Psoas muscle (tissue), 7 donors: ENCODE measurements at regions not wholly inside any gene's neighbourhood (a gene's known extent, or its start where the extent isn't known, plus 50 kb on each side); places are given as distances from the start of the nearest gene placed in this dataset.
"Not testable (repeated sequence)": the region's sequence is repeated elsewhere in the genome, so short reads cannot be mapped to it uniquely, and the experiment has no call there.

ENCODE experiments used
- ATAC-seq, 4 donors: fragments of 200-7000 bp; cut with Tn5 transposase; one replicate each; pipeline ENCODE4 v1.9.1; 2020; ENCODE audit warnings: moderate library complexity in 3 of 4, mild to moderate bottlenecking in 2 of 4
- DNase-seq, 2 donors: peaks; one replicate each; pipeline ENCODE4 v3.0.0-alpha.2; 2020
- H3K27ac ChIP-seq: fragments of 200-600 bp; one replicate; pipeline ENCODE4 v1.8.0; 2022
- H3K27me3 ChIP-seq, 3 donors: fragments of 200-600 bp in 1 of 3; one replicate each; pipeline versions ENCODE4 v1.6.1 to v1.8.0; 2013 to 2022; ENCODE audit warnings: low read length in 2 of 3, mild to moderate bottlenecking in 2 of 3, moderate library complexity in 1 of 3; ENCODE audit not compliant: insufficient read depth in 3 of 3
- H3K36me3 ChIP-seq, 2 donors: fragments of 200-600 bp in 1 of 2; one replicate each; pipeline versions ENCODE4 v1.6.1 to v1.8.0; 2013 to 2022; ENCODE audit warnings: low read depth in 1 of 2, mild to moderate bottlenecking in 1 of 2, moderate library complexity in 1 of 2; ENCODE audit not compliant: insufficient read depth in 1 of 2
- H3K4me1 ChIP-seq: fragments of 200-600 bp; one replicate; pipeline ENCODE4 v1.8.0; 2022
- H3K4me3 ChIP-seq: fragments of 200-600 bp; one replicate; pipeline ENCODE4 v1.8.0; 2022; ENCODE audit warnings: mild to moderate bottlenecking
- H3K9me3 ChIP-seq: fragments of 200-600 bp; one replicate; pipeline ENCODE4 v1.8.0; 2022
- WGBS, 3 donors: extraction: QIAGEN DNeasy Blood & Tissue Kit; methylation state at CpG; one replicate each; pipeline versions ENCODE4 v1.1.6 to v1.1.7; 2013; 5-methylcytosine and 5-hydroxymethylcytosine counted together
- intact Hi-C, 2 donors: fragments of 100-400 bp; cut with DNase I; formaldehyde crosslinking; loops; one replicate each; pipeline versions ENCODE4 v1.11.0 to v1.14.2; 2022
- TF ChIP-seq, protein P1 (sequence below): fragments of 200-600 bp; IDR thresholded peaks from one replicate; pipeline ENCODE4 v1.8.0; 2022; ENCODE audit warnings: antibody characterized with exemption
- donor health status: healthy with polysubstance abuse.
- donor health status: DM: no; HTN: no; CAD: no; lungs with moderate emphysema.
- donor health status: Bipolar disorder and iron deficiency.
- donor health status: healthy.
- donor health status: DM: yes; HTN: yes; CAD: no.
- donor health status: DM: no; HTN: no; CAD: no.
- donor health status: DM: yes; HTN: yes; CAD: no.

DNA sequence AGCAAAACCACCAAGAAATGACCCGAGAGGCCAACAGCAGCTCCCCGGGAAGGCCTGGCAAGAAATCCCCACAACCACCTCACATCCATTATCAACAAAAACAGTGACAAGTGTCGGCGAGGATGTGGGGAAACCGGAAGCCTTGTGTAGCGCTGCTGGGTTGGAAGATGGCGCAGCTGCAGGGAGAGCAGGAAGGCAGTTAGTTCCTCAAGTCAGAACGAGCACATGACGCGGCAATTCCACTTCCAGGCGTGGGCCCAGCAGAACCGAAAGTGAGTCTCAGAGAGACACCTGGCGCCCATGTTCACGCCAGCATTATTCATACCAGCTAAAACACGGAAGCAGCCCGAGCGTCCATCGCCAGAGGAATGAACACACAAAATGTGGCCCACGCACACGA is 5413.7 kb upstream of the TPTE start:
- not testable (repeated sequence) for ATAC-seq

DNA sequence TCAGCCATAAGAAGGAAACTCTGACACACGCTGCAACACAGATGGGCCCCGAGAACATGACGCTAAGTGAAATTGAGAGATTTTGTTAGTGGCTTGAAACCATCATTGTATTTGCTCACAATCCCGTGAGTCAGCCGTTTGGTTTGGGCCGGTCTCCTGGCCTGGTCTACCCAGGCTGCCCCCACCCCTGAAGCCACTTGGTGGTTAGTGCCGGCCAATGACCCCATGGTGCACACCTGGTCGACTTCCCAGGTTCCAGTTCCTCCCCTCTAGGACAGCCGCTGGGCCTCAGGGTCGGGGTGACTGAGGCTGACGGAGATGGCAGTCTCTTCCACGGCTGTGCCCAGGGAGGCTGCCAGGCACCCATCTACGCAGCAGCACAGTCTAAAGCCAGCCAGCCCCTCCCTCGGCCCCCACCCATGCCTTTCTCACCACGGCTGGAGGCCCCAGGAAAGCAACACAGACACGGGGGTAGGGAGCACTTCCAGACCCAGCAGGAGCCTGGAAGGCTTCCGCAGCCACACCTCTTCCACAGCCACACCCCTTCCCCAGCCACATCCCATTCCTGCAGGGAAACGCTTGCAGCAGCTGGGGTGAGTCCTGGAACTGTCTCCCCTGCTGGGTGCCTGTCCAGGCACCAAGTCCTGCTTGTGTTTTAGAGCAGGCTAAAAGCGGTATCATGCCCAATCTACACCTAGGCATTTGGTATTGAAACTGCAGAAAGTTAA is 5413.2 kb upstream of the TPTE start:
- H3K36me3 ChIP-seq, H3K9me3 ChIP-seq, H3K27ac ChIP-seq, intact Hi-C loops, H3K4me3 ChIP-seq, H3K27me3 ChIP-seq, H3K4me1 ChIP-seq: not testable (repeated sequence)
- WGBS, 3 donors: 0 to 20% methylated on average over 1 to 6 of the region's 19 CpGs; no CpG with 5 or more reads in 1 of the 3 donors
- DNase-seq: peak in 1 of 2 donors; percentile 48
- ATAC-seq: peak in 3 of 4 donors; percentile 10 to 44 (median 32)

More for the DNA sequence above, 5413.7 kb upstream of the TPTE start:
- WGBS, 3 donors: no CpG with 5 or more reads among the region's 20 CpGs
- H3K4me1 ChIP-seq, H3K27ac ChIP-seq, H3K4me3 ChIP-seq, intact Hi-C loops, DNase-seq, H3K27me3 ChIP-seq, H3K36me3 ChIP-seq, H3K9me3 ChIP-seq: not testable (repeated sequence)

DNA sequence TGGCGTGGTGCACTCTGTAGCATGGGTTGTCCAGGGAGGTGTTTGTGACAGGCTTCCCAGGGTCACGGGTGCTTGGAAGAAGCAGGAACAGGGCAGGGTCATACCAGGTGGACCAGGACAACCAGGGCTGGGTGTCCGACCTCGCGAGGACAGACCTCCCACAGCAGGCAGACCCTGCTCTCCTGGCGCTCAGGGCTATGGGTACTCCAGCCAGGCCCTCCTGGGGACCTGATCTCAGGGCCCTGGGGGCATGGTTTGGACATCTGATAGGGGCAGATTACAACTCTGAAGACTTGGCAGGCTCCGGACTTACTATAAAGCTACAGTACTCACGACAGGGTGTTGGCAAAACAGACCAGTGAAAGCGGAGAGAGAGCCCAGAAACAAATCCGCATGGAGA is 5410.2 kb upstream of the TPTE start:
- H3K9me3 ChIP-seq, H3K4me3 ChIP-seq, H3K36me3 ChIP-seq, H3K27me3 ChIP-seq, intact Hi-C loops, H3K4me1 ChIP-seq: not testable (repeated sequence)
- 18 to 36% methylated on average over 5 of the region's 10 CpGs; no CpG with 5 or more reads in 1 of the 3 donors for WGBS, 3 donors
- peak in 1 of 2 donors; percentile 62 for DNase-seq
- peak overlapping the region; percentile 66 for H3K27ac ChIP-seq
- peak in 3 of 4 donors; percentile 57 to 68 (median 59) for ATAC-seq

DNA sequence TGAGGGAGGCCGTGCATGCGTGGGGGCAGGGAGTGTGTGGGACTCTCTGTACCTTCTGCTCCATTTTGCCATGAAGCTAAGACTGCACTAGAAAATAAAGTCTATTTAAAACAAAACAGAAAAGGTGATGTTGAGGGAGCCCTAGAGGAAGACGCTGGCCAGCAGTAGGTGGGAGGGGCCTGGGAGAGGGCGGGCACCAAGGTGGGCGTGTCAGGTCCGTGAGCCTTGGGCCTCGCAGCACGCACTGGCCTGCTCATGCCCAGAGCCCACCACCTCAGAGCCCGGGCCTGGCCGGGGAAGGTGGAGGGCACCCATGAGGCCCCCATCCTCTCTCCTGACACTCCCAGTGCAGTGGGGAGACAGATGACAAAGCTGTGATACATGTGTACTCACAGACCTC is 5408.3 kb upstream of the TPTE start:
- H3K9me3 ChIP-seq, H3K4me1 ChIP-seq, H3K27me3 ChIP-seq, H3K36me3 ChIP-seq, intact Hi-C loops, H3K4me3 ChIP-seq, ATAC-seq, DNase-seq, H3K27ac ChIP-seq: not testable (repeated sequence)
- WGBS, 3 donors: no CpG with 5 or more reads among the region's 10 CpGs

DNA sequence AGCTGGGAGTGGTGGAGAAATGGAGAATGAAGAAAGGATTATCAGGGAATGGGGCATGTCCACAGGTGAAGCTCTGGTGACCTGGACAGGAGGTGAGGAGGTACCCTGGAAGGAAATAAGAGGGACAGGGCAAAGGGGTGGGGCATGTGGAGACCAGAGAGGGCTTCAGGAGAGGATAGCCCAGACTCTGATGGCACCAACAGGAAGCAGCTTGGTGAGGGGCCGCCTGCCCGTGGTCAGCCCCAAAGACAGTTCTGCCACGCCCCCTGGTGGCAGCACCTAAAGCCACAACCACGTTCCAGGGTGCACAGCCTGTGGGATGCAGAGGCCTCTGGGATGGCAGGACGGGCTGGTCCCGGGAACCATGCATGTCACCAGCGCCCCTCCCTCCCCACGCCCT is 5406.9 kb upstream of the TPTE start:
- H3K36me3 ChIP-seq, H3K9me3 ChIP-seq, H3K27ac ChIP-seq, H3K4me1 ChIP-seq, H3K27me3 ChIP-seq, H3K4me3 ChIP-seq, intact Hi-C loops: not testable (repeated sequence)
- peak in 1 of 2 donors; percentile 12 for DNase-seq
- WGBS, 3 donors: no CpG with 5 or more reads among the region's 8 CpGs
- TF ChIP-seq, protein P1, sequence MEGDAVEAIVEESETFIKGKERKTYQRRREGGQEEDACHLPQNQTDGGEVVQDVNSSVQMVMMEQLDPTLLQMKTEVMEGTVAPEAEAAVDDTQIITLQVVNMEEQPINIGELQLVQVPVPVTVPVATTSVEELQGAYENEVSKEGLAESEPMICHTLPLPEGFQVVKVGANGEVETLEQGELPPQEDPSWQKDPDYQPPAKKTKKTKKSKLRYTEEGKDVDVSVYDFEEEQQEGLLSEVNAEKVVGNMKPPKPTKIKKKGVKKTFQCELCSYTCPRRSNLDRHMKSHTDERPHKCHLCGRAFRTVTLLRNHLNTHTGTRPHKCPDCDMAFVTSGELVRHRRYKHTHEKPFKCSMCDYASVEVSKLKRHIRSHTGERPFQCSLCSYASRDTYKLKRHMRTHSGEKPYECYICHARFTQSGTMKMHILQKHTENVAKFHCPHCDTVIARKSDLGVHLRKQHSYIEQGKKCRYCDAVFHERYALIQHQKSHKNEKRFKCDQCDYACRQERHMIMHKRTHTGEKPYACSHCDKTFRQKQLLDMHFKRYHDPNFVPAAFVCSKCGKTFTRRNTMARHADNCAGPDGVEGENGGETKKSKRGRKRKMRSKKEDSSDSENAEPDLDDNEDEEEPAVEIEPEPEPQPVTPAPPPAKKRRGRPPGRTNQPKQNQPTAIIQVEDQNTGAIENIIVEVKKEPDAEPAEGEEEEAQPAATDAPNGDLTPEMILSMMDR: peak; percentile 7
- peak; percentile 40 to 56 (median 46) for ATAC-seq

DNA sequence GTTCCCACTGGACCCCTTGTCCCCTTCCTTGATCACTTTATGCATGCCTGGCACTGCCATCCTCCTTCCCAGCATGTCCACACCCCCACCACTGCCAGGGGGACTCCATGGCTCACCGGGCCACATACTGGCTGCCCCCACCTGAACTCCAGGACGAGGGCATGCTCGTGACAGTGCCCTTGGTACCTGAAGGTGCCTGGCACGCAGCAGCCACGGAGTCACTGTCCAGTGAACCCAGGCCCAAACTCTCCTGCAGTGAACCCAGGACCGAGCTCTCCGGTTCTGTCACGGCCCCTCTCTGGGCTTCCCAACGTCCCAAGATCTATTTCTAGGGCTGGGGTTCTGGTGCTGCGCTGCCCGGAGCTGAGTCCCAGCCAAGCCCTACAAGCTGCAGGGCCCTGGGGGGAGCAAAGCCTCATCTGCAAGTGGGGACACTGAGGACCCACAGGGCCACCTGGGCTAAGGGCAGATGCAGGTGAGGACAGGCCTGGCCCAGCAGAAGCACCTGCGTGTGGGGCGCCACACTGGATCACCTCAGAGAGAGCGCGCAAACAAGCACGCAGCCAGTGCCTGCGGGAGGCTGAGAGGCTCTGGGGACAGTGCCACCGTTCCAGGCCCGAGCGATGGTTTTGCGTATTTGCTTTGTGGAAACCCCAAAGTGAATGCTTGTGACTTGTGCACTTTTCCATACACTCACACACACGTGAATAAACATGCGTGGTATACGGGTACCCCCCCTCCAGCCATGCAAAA is 5406.3 kb upstream of the TPTE start:
- DNase-seq: peak in 1 of 2 donors; percentile 29
- H3K27me3 ChIP-seq, H3K4me3 ChIP-seq, H3K4me1 ChIP-seq, H3K27ac ChIP-seq, intact Hi-C loops, H3K36me3 ChIP-seq, H3K9me3 ChIP-seq: not testable (repeated sequence)
- 74 to 92% (median 81%) methylated on average over 11 to 20 of the region's 24 CpGs for WGBS, 3 donors
- ATAC-seq: peak in 1 of 4 donors; percentile 9

DNA sequence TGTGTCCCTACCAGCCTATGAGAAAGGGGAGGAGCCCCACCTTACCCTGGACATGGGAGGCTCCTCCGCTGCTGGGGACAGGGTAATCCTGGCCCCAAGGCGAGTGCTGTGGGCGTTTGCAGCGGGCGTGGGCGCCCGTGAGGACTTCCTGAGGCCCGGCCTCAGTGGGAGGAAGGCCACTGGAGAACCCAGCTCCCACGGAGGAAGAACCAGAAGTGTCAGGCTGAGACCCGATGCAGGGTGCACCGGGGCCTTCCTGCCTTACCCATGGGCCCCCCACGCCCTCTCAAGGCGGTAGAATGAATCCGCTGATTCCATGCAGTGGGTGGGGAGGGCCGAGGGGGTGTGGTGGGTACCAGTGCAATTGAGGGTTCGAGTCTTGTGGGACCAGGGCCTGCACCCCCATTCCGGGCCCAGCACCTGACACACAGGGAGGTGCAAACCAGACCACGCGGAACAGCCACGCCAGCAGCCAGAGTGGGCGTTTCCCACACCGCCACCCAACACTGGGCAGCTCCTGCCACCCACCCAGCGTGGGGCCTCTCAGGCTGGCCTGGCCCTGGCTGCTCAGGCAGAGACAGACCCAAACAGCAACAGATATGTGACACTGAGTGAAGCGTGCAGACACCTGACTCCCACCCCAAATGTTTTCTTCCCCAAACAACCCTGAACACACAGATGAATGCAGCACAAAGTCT is 5405.6 kb upstream of the TPTE start:
- DNase-seq: peak in 1 of 2 donors; percentile 33
- ATAC-seq, H3K9me3 ChIP-seq, intact Hi-C loops, H3K27me3 ChIP-seq, H3K36me3 ChIP-seq, H3K4me1 ChIP-seq, H3K27ac ChIP-seq, H3K4me3 ChIP-seq: not testable (repeated sequence)
- 81 to 82% (median 82%) methylated on average over 6 to 20 of the region's 24 CpGs for WGBS, 3 donors

DNA sequence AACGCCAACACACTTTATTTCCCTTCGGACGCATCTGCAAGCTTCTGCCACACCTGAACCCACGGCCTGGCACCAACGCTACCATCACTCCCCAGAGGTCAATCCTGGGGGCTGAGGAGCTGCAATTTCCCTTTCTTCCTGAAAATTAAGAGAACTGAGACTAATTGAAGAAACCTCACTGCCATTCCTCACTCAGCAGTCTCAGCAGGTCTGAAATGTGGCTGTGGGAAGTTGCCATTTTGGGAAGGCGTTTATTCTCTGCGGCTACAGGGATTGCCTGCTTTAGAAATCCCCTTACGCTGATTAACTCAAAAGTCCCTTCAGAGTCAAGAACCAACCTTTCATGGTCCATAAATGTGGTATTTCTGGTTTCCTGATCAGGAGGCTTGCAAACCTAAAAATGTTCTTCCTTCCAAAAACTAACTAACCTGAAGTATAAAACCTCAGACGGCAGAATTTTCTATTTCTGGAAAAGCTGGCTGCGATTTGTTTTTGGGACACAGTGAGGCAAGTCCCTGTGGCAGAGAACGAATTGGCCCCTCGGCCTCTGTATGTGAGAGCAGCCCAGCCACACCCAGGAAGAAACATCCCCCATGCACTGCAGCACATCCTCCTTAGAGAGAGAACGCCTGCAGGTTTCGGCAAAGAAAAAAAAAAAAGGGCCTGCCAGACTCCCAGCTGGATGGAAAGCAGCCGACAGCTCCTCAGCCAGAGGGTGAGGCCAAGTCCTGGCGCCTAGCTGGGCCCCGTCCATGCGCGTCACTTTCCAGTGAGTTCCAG is 5404.8 kb upstream of the TPTE start:
- DNase-seq, H3K27ac ChIP-seq, H3K4me3 ChIP-seq, H3K4me1 ChIP-seq, H3K9me3 ChIP-seq, H3K36me3 ChIP-seq, intact Hi-C loops, H3K27me3 ChIP-seq: not testable (repeated sequence)
- WGBS, 3 donors: 83 to 100% (median 90%) methylated on average over 1 to 2 of the region's 19 CpGs
- ATAC-seq: peak in 2 of 4 donors; percentile 30 to 33

DNA sequence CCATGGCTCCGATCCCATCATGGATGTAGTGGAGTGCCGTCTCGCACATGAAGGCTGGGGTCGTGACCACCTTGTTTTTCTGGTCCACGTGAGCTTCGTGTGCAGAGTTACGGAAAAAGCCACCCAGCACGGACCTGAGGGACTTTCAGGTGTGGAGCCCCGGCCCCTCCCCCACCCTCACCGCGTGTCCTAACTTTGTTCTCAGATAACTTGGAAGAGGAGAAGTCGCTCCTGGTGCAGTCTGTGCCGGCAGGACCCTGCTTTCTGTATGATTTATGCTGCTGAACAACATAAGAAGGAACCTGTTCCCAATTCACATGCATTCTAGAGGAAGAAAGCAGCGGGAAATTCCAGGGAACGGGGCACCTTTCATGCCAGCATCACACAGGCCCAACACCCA is 5404.2 kb upstream of the TPTE start:
- intact Hi-C loops, H3K9me3 ChIP-seq, H3K27me3 ChIP-seq, H3K36me3 ChIP-seq, H3K4me3 ChIP-seq, H3K4me1 ChIP-seq, H3K27ac ChIP-seq, DNase-seq: not testable (repeated sequence)
- WGBS, 3 donors: 12 to 21% methylated on average over 4 to 5 of the region's 15 CpGs; no CpG with 5 or more reads in 1 of the 3 donors
- ATAC-seq: peak in 1 of 4 donors; percentile 12
